Keratinocyte (primary cell): ENCODE measurements at regions not wholly inside any gene's neighbourhood (a gene's known extent, or its start where the extent isn't known, plus 50 kb on each side); places are given as distances from the start of the nearest gene placed in this dataset.

Experiments
- DNase-seq: peaks from one replicate; pipeline ENCODE4 v3.0.0-alpha.2; 2011; ENCODE audit warnings: low read depth, missing footprints, low spot score
- FAIRE-seq: peaks from 2 replicates; lab custom pipeline; 2011; peaks lifted over from hg19 to GRCh38; lab: Jason Lieb, UNC
- H2AFZ ChIP-seq: 2 replicates; pipeline ENCODE4 v1.6.0; 2012; ENCODE audit warnings: low read length, control low read depth, inconsistent platforms; ENCODE audit not compliant: control insufficient read depth
- H3K27ac ChIP-seq: 2 replicates; pipeline ENCODE4 v1.5.1; 2011; ENCODE audit warnings: low read length; ENCODE audit not compliant: control insufficient read depth, insufficient read depth
- H3K27me3 ChIP-seq: 3 replicates; pipeline ENCODE4 v1.6.0; 2011; ENCODE audit warnings: low read length; ENCODE audit not compliant: control insufficient read depth, insufficient read depth; ENCODE audit errors: extremely low read depth
- H3K36me3 ChIP-seq, 2 experiments: 2 replicates in 1 of 2; 3 replicates in 1 of 2; pipeline ENCODE4 v1.5.1; 2011; ENCODE audit warnings: low read length in 2 of 2, mild to moderate bottlenecking in 1 of 2; ENCODE audit not compliant: control insufficient read depth in 2 of 2, insufficient read depth in 2 of 2; ENCODE audit errors: extremely low read depth in 1 of 2
- H3K4me1 ChIP-seq: 3 replicates; pipeline ENCODE4 v1.5.1; 2011; ENCODE audit warnings: low read length; ENCODE audit not compliant: control insufficient read depth, insufficient read depth; ENCODE audit errors: extremely low read depth
- H3K4me2 ChIP-seq: 3 replicates; pipeline ENCODE4 v1.6.0; 2011; ENCODE audit warnings: low read depth, low read length; ENCODE audit not compliant: control insufficient read depth, insufficient read depth; ENCODE audit errors: extremely low read depth
- H3K4me3 ChIP-seq, 3 experiments: fragments of 200-600 bp in 1 of 3; sonication (generic) in 1 of 3; 2 replicates in 2 of 3; 3 replicates in 1 of 3; pipeline ENCODE4 v1.5.1; 2011 to 2016; ENCODE audit warnings: low read length in 3 of 3, mild to moderate bottlenecking in 3 of 3, control low read depth in 2 of 3, inconsistent platforms in 1 of 3, low read depth in 1 of 3, mixed read lengths in 1 of 3, mixed run types in 1 of 3, moderate library complexity in 1 of 3; ENCODE audit not compliant: control insufficient read depth in 2 of 3, insufficient read depth in 2 of 3; ENCODE audit errors: extremely low read depth in 1 of 3
- H3K79me2 ChIP-seq: 2 replicates; pipeline ENCODE4 v1.6.0; 2012; ENCODE audit warnings: low read length; ENCODE audit not compliant: control insufficient read depth, insufficient read depth
- H3K9ac ChIP-seq: 3 replicates; pipeline ENCODE4 v1.6.0; 2011; ENCODE audit warnings: low read length; ENCODE audit not compliant: control insufficient read depth, insufficient read depth; ENCODE audit errors: extremely low read depth
- H3K9me1 ChIP-seq: 3 replicates; pipeline ENCODE4 v1.6.0; 2011; ENCODE audit warnings: low read length; ENCODE audit not compliant: control insufficient read depth, insufficient read depth; ENCODE audit errors: extremely low read depth
- H3K9me3 ChIP-seq: 2 replicates; pipeline ENCODE4 v1.5.1; 2012; ENCODE audit warnings: low read depth, low read length; ENCODE audit not compliant: control insufficient read depth
- H4K20me1 ChIP-seq: 3 replicates; pipeline ENCODE4 v1.6.0; 2011; ENCODE audit warnings: low read length; ENCODE audit not compliant: control insufficient read depth, insufficient read depth; ENCODE audit errors: extremely low read depth
- CTCF ChIP-seq, 3 experiments: IDR thresholded peaks in 1 of 3; conservative IDR thresholded peaks in 1 of 3; optimal IDR thresholded peaks in 1 of 3; 2 replicates in 2 of 3; 3 replicates in 1 of 3; pipeline versions ENCODE3 to v1.5.1; 2011; ENCODE audit warnings: low read length in 3 of 3, mild to moderate bottlenecking in 3 of 3, moderate library complexity in 2 of 3, control low read depth in 1 of 3, inconsistent platforms in 1 of 3; ENCODE audit not compliant: insufficient read depth in 2 of 3; ENCODE audit errors: extremely low read depth in 1 of 3
- EZH2 ChIP-seq: IDR thresholded peaks from one replicate; pipeline ENCODE4 v1.6.1; 2012; ENCODE audit warnings: inconsistent platforms, mild to moderate bottlenecking, low read length, moderate library complexity
- dilution Hi-C: fragments of 300-500 bp; cut with MboI; formaldehyde crosslinking; loops from one replicate; pipeline ENCODE4 v1.7.0; 2020; ENCODE audit warnings: low sequenced_read_pairs; ENCODE audit not compliant: extremely low pct_ligation_motif_present

- TF ChIP-seq EZH2, result no peak
- TF ChIP-seq CTCF (optimal IDR thresholded peaks at IDR 0.05 in 1 of 3, IDR thresholded peaks at IDR 0.05 in 1 of 3, conservative IDR thresholded peaks at IDR 0.05 in 1 of 3; ENCODE audit: extremely low read depth in 1 of 3, insufficient read depth in 2 of 3, low read length in 3 of 3), result no peak
- no peaks in the 10 kb centered on the region for H3K27me3 ChIP-seq
- H3K9me3 ChIP-seq, result no peaks in the 10 kb centered on the region
- no peak overlapping the region for H3K4me2 ChIP-seq
- no peaks in the 10 kb centered on the region for H3K4me1 ChIP-seq
- H3K9ac ChIP-seq, result no peak overlapping the region
- no peaks in the 10 kb centered on the region for H4K20me1 ChIP-seq
- no peak overlapping the region for H3K4me3 ChIP-seq
- H3K27ac ChIP-seq, result no peak overlapping the region
- no peak overlapping the region for H2AFZ ChIP-seq
- H3K9me1 ChIP-seq, result no peaks in the 10 kb centered on the region
- H3K36me3 ChIP-seq, result no peaks in the 10 kb centered on the region
- no peaks in the 10 kb centered on the region for H3K79me2 ChIP-seq
- DNase-seq (no peak), FAIRE-seq (no peak)
- dilution Hi-C loops, result no loop called here
Observed at GRCh38 chr2:156937430-156937829, 320.1 kb upstream of the GALNT5 start.

- no peak for TF ChIP-seq CTCF (optimal IDR thresholded peaks at IDR 0.05 in 1 of 3, IDR thresholded peaks at IDR 0.05 in 1 of 3, conservative IDR thresholded peaks at IDR 0.05 in 1 of 3; ENCODE audit: extremely low read depth in 1 of 3, insufficient read depth in 2 of 3, low read length in 3 of 3)
- TF ChIP-seq EZH2, result no peak
- no peaks in the 10 kb centered on the region for H3K27me3 ChIP-seq
- no peaks in the 10 kb centered on the region for H3K4me1 ChIP-seq
- no peaks in the 10 kb centered on the region for H3K36me3 ChIP-seq
- H2AFZ ChIP-seq, result no peak overlapping the region
- no peaks in the 10 kb centered on the region for H3K9me1 ChIP-seq
- dilution Hi-C loops, result no loop called here
- DNase-seq, result no peak
- no peak for FAIRE-seq
- H3K9ac ChIP-seq, result no peak overlapping the region
- H3K27ac ChIP-seq, result no peak overlapping the region
- no peaks in the 10 kb centered on the region for H3K9me3 ChIP-seq
- H3K79me2 ChIP-seq, result no peaks in the 10 kb centered on the region
- H3K4me2 ChIP-seq, result no peak overlapping the region
- no peak overlapping the region for H3K4me3 ChIP-seq
- no peaks in the 10 kb centered on the region for H4K20me1 ChIP-seq
Observed at GRCh38 chr2:156944871-156945270, 312.6 kb upstream of the GALNT5 start.
